ENCODE measurements at regions not wholly inside any gene's neighbourhood (a gene's known extent, or its start where the extent isn't known, plus 50 kb on each side); places are given as distances from the start of the nearest gene placed in this dataset.

DNA sequence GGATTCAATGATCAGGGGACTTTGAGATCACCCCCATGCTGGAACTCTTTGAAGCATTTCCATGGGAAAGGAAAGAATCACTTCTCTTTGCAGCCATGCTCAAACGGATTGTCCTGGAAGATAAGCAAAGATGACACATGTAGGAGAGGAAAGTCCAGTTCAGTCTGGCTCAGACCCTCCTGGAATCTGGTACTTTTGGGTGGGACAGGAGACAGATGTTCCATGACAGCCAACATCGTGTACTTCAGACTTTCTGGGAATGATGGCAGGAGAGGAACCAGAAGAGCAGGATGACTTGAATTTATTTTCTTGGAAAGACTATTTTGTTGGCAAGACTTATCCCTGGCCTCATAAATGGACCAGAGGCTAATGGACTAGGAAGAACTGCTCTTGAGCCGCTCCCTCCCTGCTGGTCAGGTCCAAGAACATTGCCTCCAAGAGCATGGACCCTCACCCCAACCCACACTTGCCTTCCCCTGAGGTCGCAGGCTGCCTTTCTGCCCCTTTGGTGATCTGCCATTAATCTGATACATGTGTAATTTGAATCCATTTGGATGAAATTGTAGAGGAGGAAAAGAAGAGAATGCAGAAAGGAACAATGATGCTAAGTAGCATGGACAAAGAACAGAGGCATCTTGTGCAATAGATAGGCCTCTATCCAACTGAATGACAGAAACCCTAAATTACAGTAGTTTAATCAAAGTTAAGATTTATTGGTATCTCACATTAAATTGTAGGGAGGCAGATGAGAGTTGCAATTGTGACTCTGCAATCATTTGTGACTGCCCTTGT lies 201.0 kb downstream of the SNX19 start:
- no peak for DNase-seq (ENCODE audit: low spot score)

DNA sequence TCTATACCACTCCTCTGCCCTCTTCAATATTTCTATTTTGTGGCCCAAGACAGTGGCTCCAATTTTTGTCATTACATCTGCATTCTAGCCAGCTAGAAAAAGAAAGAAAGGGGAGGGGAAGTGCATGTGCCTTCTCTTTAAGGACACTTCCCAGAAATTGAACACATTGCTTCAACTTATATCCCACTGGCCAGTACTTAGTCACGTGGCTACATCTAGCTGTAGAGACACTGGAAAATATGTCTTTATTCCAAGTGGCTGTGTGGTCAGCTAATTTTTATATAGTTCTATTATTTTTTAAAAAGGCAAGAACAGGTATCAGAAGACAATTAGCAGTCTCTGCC lies 200.4 kb downstream of the SNX19 start:
- no peak for DNase-seq (ENCODE audit: low spot score)

DNA sequence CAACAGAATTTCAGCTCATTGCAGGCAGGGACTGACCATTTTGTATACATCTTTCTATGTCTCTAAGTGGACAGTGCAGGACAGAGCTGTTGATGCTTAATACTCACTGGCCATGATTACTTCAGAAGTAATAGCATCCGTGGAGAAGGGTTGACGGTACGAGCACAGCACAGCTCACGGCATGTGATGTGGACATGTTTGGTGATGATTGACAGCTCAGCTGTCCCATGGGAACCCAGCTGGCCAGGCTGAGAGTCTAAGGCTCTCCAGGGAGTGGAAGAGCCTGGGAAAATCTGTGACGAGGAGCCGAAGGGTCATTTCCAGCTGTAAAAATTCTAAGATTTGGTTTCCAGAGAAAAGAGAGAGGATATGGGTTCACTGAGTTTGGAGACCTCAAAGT lies 198.2 kb downstream of the SNX19 start:
- no peak for DNase-seq (ENCODE audit: low spot score)

DNA sequence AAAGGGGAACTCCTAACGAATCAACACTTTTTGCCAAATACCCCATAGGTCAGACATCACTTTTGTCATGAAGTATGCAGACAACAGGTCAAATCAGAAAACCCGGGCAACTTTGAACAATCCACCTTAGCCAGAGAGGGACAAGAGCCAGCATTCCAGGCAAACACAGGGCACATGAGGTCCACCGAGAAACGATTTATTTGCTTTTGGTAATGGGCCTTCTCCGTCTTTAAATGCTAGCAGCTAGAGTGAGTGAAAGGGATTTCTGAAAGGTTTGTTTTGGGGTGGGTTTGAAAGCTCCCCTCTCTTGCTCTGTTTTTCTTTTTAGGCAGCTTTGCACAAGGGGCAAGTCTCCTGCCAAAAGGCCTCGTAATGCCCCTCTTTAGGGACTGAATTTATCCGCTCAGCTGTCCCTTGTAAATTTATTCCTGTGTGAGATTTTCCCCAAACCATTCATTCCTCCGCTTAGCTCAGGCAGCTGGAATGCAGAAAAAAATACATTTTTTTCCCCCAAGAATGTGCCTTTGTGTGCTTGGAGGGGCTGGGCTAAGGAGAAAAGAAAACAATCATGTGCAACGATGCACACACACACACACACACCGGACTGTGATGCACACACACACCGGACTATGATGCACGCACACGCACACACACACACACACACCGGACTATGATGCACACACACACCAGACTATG lies 196.9 kb downstream of the SNX19 start:
- DNase-seq (ENCODE audit: low spot score): peak; percentile 47

DNA sequence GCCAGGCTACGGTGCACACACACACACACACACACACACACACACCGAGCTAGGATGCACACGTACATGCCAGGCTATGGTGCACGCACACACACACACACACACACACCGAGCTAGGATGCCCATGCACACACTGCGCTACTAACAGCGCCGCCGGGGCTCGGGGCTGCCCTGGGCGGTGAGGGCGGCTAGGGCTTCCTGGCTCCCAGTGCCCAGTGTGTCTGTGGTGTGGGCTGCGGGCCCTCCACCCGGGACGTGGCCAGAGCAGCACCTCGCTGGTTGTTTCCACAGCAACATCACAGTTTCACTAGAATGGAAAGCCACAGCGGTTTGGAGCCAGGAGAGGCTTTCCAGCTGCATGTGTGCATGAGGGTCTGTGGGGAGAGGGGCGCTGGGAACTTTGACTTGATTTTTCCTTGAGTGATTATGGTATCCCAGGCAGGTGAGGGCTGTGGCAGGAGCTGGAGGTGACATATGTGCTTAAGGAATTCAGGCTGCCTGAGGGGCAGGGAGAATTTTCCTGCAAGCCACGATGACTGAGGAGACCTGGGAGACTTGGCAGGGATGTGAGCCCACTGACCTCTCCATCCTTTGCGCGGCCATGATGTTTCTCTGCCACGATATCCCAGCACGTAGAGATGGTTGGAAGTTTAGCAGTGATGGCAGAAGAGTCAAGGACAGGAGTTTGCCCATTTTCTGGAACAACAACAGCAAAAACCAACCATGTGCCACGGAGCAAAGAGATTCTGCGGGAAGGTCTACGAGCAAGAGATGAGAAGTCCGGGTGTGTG lies 195.9 kb downstream of the SNX19 start:
- peak; percentile 62 for DNase-seq (ENCODE audit: low spot score)

DNA sequence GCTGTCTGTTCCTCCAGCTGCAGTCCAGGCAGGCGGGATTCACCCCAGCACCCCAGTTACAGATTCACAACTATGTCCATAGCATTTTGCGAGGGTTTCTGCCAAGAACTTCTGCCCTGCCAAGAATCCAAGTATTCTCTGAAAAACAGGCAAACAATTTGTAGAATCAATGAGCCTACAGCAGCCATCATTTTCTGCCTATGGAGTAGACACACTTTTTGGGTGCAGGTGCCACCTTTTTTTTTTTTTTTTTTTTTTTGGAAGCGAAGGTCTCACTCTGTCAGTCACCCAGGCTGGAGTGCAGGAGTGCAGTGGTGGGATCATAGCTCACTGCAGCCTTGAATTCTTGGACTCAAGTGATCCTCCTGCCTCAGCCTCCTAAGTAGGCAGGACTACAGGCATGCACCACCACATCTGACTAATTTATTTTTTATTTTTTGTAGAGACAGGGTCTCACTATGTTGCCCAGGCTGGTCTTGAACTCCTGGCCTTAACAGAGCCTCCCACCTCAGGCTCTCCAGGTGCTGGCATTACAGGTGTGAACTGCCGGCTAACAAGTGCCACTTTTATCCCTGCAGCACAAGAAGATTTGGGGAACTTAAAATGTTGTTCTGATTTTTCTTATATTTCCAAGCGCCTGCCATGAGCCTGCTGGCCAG lies 195.1 kb downstream of the SNX19 start:
- no peak for DNase-seq (ENCODE audit: low spot score)

DNA sequence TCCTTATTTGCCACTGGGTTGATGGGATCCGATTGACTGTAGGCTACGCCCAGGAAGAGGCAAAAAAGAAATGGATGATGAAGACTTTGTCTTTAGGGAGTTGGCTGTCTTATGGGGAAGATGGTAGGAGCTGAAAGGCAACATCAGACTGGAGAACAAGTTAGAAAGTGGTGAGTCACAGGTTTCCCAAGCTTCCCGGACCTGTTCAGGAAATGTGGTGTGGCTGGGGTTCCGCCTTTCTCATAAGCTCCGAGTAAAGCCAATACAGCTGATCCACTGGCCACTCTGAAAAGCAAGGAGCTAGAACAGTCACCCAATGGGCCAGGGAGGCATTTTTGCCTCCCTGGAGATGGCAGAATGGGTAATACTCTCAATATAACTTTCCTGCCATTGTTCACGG lies 194.5 kb downstream of the SNX19 start:
- DNase-seq (ENCODE audit: low spot score): peak; percentile 23

DNA sequence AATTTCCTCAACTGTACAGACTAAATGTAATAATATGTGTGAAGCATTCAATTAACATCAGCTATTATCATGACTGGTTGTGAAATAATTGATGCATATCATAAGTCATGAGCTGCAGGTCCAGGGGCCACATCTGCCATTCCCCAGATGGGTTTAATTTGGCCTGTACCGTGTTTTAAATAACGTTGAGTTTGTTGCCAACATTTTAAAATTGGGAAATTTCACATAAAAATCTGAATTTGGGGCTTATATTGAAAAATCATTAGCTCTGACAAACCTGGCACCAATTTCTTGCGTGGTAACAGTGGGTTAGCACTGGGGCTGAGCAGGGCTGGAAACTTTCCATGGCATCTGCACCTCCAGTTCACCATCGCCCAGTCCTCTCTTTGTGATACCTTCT lies 193.9 kb downstream of the SNX19 start:
- no peak for DNase-seq (ENCODE audit: low spot score)

DNA sequence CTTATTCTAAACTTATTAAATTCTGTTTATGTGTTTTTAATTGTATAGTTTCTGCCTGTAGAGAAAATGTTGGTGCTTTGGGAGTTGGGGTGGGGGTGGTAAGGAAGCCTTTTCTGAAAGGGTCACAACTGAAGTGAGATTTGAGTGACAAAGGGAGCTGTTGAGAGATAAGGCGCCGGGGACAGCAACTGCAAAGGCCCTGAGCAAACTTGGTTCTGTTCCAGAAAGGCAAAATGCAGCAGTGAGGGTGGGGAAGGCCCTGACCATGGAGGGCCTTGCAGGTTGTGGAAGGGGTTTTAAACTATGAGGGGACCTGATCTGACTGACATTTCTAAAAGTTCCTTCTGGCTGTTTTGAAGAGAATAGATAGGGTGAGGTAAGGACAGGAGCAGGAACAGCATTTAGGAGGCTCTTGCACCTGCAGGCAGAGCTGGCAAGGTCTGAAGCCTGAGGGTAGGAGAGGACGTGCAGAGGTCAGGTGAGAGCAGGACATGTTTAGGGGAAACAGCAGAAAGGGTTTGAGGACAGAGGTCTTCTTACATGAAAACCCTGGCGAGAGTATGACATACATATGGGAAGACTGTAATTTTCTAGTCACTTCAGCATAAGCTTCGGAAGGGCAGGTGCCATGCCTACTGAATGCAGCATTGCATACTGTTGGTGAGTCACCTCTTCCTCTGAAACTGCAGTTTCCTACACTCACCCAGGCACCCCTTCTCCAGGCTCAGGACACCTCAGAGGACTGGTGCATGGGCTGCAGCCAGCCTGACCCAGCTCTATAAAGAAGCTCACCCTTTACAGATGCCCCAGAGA lies 190.7 kb downstream of the SNX19 start:
- peak; percentile 33 for DNase-seq (ENCODE audit: low spot score)

DNA sequence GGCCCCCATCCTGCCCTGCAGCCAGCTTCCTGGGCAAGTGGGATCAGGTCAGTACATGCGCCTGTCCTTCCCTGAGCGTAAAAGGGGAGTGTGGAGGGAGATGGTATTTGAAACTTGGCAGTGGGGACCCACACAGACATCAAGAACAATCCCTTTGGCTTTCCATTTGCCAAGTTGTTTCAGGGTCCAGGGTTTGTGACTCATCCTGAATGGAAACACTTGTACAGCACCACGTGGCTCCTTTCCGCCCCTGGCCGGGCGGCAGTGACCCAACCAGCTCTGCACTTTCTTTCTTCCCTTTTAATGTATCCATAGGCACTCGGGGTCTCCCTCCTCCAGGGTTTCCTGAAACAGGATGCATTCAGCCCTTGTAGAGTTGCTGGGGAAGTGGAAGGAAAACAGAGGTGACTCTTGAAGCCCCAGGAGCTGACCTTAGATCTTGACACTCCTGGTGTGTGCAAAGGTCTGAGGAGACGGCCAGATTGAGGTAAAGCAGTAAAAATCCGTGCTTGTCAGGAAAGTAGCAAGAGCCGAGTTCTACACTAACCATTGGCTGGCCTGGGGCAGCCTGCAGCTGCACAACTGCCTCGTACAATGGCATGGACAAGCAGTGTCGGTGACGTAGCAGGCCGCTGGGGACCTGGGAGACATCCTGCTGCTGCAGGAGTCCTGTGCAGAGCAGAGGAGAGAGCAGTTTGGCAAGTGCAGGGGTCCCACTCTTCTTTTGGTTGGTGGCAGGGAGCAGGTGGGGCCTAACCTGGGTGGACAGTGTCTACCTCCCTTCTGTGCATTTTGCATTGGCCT lies 189.8 kb downstream of the SNX19 start:
- no peak for DNase-seq (ENCODE audit: low spot score)

DNA sequence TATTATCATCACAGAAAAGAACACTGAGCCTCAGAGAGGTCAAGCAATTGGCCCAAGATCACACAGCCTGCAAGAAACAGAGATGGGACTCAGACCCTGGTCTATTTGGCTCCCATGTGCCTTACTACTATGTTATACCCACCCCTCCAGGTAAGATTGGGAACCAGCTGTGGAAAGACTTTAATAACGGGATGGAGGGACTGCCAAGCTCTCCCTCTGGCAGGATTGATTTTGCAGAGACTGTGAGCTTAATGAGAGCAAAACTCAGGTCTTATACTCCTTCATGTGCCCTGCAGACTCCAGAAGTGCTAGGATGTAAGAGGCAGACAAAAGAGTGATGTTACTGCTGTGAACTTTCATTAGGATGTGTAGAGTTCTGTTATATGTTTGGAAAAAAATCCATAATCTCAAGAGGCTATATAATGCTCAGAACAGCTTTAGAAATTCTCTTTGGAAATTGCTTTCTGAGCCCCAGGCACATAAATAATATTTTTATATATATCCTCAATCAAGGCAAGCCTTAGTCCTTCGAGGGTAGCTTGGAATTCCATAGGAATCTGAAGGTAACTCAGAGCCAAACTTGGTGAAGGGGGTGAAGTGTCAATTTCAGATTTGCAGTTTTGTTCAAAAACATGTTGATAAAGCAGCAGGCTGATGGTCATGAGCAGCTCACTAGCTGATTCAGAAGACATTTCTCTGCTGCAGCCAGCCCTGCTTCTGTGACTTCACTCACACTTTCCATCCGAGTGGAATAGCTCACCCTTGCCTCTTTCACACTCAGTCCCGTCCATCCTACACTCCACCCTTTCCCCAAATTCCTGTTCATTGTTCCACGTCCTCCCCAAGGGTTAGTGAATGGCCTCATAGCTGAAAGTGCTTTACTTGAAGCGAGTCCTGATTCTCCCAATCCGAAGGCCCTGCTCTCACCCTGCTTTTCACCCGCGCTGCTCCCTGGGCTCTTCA lies 188.8 kb downstream of the SNX19 start:
- no peak for DNase-seq (ENCODE audit: low spot score)

DNA sequence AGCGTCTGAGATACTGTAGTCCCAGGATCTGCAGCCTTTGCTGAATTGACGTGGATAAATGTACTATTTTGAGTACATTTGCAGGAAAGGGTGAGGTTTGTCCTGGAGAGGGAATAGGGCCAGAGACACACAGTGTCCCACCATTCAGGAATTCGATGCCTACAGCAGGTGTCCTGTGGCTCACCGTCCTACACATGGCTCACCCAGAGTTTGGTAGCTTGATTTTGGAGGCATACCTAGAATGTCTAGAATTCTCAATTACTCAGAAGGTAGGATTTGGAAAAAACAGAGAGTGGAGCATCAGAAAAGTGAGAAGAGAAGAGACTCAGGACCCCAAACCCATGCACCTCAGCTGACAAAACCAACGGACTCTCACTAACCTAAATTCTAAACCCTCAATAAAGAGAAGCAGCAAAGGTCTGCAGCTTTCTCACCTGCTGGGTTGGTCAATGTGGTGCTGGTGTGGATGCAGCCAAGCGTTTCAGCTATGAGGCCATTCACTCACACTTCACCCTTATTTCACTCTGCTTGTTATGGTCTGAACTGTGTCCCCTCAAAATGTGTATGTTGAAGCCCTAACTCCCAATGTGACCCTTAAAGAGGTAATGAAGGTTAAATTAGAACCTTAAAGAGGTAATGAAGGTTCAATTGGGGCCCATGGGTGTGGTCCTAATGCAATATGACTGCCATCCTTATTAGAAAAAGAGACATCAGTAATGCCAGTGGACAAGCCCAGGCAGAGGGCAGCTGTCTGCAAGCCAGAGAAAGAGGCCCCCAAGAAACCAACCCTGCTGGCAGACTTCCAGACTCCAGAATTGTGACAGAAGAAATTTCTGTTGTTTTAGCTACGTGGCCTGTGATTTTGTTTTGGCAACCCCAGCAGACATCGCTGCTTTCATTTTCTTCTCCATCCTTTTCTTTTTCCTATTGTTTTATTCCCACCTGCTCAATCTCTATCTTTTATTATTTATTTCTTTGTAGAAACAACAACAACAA lies 187.8 kb downstream of the SNX19 start:
- DNase-seq (ENCODE audit: low spot score): no peak

DNA sequence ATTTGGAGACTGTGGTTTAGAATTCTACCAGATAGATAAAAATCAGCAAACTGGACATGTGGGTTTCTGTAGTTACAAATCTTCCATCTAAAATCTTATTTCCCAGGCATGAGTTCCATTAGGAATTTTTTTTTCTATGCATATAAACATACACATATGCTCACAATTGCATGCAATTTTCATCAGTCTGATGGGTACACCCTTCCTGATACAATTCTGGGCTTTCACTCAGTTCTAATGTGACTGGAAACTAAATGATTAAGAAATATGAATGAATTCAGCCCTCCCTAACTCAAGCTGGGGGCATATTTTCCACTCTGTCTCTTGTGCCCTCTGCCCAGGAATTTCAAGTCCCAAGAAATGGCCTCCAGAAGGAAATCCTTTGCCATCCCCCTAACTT lies 187.1 kb downstream of the SNX19 start:
- DNase-seq (ENCODE audit: low spot score): no peak

DNA sequence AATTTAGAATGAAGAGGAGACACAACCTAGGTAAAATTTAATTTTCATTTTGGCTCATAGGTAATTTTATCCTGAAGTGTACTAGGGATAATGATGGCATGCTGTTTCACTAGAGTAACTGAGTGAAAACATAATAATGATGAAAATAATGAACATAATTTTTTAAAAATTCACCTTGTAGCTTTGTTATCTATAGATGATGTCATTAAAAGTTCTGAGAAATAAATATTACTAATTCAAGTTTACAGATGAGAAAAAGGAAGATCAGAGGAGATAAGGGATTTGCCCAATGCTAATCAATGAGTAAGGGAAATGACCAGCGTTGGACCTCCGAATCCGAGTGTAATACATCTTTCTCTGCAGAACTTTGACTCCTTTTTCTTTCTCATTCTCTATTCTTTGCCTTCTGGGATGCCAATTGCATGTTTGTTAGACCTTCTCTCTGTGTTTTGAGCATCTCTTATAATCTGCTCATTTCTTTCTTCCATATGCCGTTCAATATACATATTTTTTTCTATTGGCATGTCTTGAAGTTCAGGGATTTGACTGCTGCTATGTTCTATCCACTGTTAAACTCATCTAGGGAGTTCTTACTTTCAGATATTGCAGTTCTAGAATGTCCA lies 186.5 kb downstream of the SNX19 start:
- DNase-seq (ENCODE audit: low spot score): no peak

DNA sequence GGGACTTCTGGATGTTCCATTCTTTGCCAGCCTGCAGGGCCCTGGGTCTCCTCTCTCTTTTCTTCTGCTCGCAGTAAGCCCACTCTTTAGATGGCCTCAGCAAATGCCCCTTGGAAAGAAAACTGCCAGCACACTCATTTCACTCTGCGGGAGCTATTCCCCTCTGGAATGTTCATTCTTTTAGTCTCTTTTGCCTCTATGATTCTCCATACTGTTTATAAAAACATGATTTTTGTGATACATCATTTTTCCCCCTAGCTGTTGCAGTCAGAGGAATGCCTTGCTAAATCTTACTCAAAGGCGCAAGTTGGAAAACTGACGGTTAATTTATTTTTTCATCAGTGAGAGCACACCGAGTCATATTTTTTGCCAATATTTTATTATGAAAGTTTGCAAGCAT lies 184.9 kb downstream of the SNX19 start:
- DNase-seq (ENCODE audit: low spot score): no peak

DNA sequence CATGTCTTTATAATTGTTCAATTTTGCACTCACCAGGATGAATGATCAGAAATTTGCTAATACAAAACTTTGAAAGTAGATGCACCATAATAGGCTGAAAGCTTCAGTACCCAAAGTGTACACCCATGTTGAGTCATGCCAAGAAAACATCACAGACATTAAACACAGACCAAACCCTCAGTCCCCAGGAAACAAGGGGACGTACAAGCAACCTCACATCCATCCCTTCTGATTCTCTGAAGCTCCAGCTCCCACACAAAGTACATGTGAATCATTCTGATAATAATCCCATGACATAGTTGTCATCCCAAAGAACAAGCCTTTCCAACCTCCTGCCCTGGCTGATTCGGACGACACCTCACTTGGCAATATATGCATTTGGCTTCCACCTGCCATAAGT lies 183.8 kb downstream of the SNX19 start:
- DNase-seq (ENCODE audit: low spot score): no peak

DNA sequence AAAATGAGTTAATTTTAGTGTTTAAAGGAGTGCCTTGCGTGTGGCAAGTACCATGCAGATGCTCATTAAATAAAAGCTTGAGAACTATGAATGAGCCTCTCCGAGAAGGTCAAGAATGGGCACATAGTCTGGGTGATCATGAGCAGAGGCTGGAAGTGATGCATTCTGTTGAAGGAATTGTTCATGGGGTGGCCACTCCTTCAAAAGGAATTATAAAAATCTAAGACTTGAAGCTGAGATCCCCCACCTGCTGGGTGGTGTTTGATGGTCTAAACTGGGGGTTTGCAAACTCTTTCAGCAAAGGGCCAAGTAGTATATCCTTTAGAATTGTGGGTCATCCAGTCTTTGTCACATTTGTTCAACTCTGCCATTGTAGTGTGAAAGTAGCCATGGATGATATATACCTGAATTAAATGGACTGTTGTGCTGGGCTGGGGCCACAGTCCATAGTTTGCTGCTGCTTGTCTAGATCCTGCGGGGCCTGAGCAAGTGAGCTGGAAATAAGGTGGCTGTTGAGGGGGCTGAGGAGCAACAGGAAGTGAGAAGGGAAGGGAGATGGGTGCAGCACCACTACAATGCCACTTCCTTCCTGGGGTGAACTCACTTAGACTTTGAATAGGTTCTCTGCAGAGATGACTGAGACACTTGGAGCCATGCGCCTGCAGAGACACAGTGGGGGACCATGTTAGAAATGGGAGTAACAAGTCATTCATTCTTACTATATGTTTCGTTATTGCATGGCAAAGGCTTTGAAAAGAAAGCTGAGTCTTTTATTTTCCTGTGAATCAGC lies 179.0 kb downstream of the SNX19 start:
- no peak for DNase-seq (ENCODE audit: low spot score)

All from kidney tubule cell (primary cell).